Testis (tissue), 2 donors: ENCODE measurements at regions not wholly inside any gene's neighbourhood (a gene's known extent, or its start where the extent isn't known, plus 50 kb on each side); places are given as distances from the start of the nearest gene placed in this dataset.

Experiments used
- DNase-seq: peaks from one replicate; pipeline ENCODE4 v3.0.0-alpha.2; 2019
- H3K27ac ChIP-seq, 2 donors: fragments of 200-600 bp; sonication (generic); one replicate each; pipeline ENCODE4 v1.5.1; 2019
- H3K27me3 ChIP-seq: fragments of 200-600 bp; sonication (generic); one replicate; pipeline ENCODE4 v1.5.1; 2019
- H3K36me3 ChIP-seq: fragments of 200-600 bp; sonication (generic); one replicate; pipeline ENCODE4 v1.5.1; 2017; ENCODE audit warnings: low read depth; ENCODE audit errors: missing control alignments
- H3K4me1 ChIP-seq: fragments of 200-600 bp; sonication (generic); one replicate; pipeline ENCODE4 v1.5.1; 2019
- H3K4me3 ChIP-seq, 2 donors: fragments of 200-600 bp; sonication (generic); one replicate each; pipeline ENCODE4 v1.5.1; 2017 to 2019
- H3K9me3 ChIP-seq: fragments of 200-600 bp; sonication (generic); one replicate; pipeline ENCODE4 v1.5.1; 2017
- POLR2A ChIP-seq: fragments of 450-650 bp; IDR thresholded peaks from one replicate; pipeline ENCODE4 v1.6.1; 2017; ENCODE audit warnings: antibody characterized with exemption, mild to moderate bottlenecking, moderate library complexity
- WGBS, 2 donors: methylation state at CpG; one replicate each; pipeline ENCODE4 v1.1.5; 2018; 5-methylcytosine and 5-hydroxymethylcytosine counted together
- intact Hi-C: fragments of 100-400 bp; cut with DNase I; formaldehyde crosslinking; loops from one replicate; pipeline ENCODE4 v1.15.1; 2023; ENCODE audit warnings: low total_unique reads
- TF ChIP-seq, protein P1 (sequence below), 3 experiments: fragments of 450-650 bp in 2 of 3; fragments of 200-600 bp in 1 of 3; sonication (generic) in 1 of 3; IDR thresholded peaks; one replicate each; pipeline ENCODE4 v1.5.1; 2016 to 2019; ENCODE audit warnings: antibody characterized with exemption in 3 of 3, mild to moderate bottlenecking in 2 of 3, moderate library complexity in 1 of 3

DNA sequence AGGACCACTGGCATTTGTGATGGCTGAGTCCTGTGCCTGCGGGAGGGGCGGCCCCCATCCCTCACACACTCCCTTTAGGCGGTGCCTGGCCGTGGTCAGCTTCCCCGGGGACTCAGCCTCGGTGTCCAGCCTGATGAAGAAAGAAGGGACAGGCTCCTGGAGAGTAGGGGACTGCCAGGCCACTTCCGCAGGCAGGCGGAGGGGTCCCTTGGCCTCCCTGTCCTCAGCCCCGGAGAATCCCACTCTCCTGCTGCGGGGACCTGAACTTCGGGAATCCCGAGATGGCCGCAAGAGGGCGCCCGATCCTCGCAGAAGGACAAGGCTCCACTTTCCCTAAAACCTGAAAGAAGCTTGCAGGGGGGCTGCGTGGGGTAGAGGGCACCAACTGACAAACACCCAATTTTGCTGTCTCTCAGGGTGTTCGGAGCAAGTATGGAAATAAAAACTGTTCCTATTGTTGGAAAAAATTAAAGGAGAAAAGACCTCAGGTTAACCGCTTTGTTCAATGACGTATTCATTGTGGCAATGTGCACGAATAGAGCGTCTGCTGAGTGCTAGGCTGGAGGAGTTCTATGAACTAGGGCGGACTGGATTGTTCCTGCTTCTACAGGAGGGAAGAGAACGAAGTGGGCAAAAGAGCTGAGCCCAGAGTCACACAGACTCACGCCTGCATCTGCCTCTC, 297.3 kb downstream of the ZNF536 start:
- H3K36me3 ChIP-seq: no peaks in the 10 kb centered on the region
- intact Hi-C loops: no loop called here
- WGBS, 2 donors: 10 to 18% methylated on average over 13 to 25 of the region's 25 CpGs
- H3K4me3 ChIP-seq: peak overlapping the region; percentile 21 to 29
- no peaks in the 10 kb centered on the region for H3K27me3 ChIP-seq
- peaks cover 22% of the 10 kb centered on the region for H3K4me1 ChIP-seq
- peak overlapping the region; percentile 16 to 61 for H3K27ac ChIP-seq
- peak; percentile 93 for DNase-seq
- H3K9me3 ChIP-seq: no peaks in the 10 kb centered on the region
- no peak for TF ChIP-seq POLR2A
- TF ChIP-seq, protein P1, sequence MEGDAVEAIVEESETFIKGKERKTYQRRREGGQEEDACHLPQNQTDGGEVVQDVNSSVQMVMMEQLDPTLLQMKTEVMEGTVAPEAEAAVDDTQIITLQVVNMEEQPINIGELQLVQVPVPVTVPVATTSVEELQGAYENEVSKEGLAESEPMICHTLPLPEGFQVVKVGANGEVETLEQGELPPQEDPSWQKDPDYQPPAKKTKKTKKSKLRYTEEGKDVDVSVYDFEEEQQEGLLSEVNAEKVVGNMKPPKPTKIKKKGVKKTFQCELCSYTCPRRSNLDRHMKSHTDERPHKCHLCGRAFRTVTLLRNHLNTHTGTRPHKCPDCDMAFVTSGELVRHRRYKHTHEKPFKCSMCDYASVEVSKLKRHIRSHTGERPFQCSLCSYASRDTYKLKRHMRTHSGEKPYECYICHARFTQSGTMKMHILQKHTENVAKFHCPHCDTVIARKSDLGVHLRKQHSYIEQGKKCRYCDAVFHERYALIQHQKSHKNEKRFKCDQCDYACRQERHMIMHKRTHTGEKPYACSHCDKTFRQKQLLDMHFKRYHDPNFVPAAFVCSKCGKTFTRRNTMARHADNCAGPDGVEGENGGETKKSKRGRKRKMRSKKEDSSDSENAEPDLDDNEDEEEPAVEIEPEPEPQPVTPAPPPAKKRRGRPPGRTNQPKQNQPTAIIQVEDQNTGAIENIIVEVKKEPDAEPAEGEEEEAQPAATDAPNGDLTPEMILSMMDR (IDR thresholded peaks at IDR 0.05): peak; percentile 53 to 85 (median 79)

DNA sequence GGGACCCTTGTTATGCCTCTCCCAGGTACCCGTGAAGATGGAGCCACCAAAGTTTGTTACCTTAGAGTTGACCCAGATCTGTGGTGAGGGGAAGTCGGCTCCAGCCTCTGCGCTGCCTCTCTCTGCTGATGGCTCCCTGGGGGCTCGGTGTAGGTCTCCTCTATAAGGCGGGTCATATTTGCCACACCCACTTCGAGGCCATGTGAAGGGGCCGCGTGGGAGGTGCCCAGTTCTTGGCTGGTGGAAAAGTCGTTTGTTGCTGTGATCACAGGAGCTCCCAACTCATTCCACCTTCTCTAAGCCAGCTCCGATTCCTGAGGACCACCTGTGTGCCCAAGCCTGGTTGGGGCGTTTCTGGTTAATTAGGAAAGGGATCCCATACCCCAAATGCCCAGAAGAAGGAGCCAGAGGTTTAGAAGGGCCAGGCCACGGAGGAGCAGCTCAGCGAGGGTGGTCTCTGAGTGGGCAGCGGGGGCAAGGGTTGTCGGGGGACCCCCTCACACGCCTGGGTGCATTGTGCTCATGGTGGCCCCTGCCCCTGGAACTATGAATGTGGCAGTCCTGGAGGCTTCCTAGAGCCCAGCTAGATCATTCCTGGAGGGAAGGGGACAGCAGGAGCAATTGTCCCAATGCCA, 296.5 kb downstream of the ZNF536 start:
- H3K36me3 ChIP-seq: no peaks in the 10 kb centered on the region
- no peak overlapping the region for H3K27ac ChIP-seq
- H3K27me3 ChIP-seq: no peaks in the 10 kb centered on the region
- peaks cover 29% of the 10 kb centered on the region for H3K4me1 ChIP-seq
- intact Hi-C loops: no loop called here
- no peak for TF ChIP-seq POLR2A
- TF ChIP-seq, protein P1 (IDR thresholded peaks at IDR 0.05): no peak
- H3K9me3 ChIP-seq: no peaks in the 10 kb centered on the region
- WGBS, 2 donors: 45 to 52% methylated on average over 10 to 16 of the region's 16 CpGs
- DNase-seq: peak; percentile 37
- peak overlapping the region in 1 of 2 donors; percentile 21 for H3K4me3 ChIP-seq

DNA sequence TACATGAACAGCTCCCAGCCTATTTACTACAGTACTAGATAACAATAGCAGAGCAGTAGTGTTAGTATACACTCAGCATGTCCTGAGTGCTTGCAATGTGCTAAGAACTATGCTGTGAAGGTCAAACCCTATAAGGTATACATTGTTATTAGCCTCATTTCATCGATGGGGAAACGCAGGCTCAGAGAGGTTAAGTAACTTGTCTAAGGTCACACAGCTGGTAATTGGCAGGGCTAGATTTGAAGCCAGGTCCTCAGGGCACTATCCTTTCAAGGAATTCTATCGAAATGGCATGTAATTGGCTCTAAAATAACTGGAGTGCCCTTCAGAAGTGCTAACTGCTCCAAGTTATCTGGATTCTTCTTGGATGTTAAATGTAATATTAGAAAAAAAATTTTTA, 295.6 kb downstream of the ZNF536 start:
- H3K4me1 ChIP-seq: peaks cover 30% of the 10 kb centered on the region
- no peak overlapping the region for H3K4me3 ChIP-seq
- H3K27ac ChIP-seq: no peak overlapping the region
- intact Hi-C loops: no loop called here
- DNase-seq: no peak
- H3K9me3 ChIP-seq: no peaks in the 10 kb centered on the region
- WGBS, 2 donors: 64 to 75% methylated on average over 3 of the region's 3 CpGs
- H3K27me3 ChIP-seq: no peaks in the 10 kb centered on the region
- H3K36me3 ChIP-seq: no peaks in the 10 kb centered on the region
- no peak for TF ChIP-seq POLR2A
- TF ChIP-seq, protein P1 (IDR thresholded peaks at IDR 0.05): no peak

DNA sequence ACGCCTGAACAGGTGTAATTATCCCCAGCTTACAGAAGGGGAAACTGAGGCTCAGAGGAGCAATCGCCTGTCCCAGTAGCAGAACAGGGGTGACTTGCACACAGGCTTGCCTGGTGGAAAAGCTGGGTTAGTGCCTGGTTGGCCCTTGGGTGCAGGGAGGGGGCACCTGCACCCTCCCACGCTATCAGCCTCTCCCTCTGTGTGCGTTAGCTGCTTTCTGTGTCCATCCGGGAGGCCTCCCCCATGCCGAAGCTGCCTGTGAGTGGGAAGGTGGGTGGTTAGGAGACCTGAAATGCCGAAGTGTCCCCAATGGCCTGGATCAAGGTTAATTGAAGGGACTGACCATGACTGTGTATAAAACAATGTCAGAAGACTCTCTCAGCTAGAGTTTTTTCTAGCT, 295.0 kb downstream of the ZNF536 start:
- no peak overlapping the region for H3K4me3 ChIP-seq
- intact Hi-C loops: no loop called here
- H3K27me3 ChIP-seq: no peaks in the 10 kb centered on the region
- H3K36me3 ChIP-seq: no peaks in the 10 kb centered on the region
- no peak for TF ChIP-seq POLR2A
- TF ChIP-seq, protein P1 (IDR thresholded peaks at IDR 0.05): no peak
- DNase-seq: peak; percentile 47
- peaks cover 33% of the 10 kb centered on the region for H3K4me1 ChIP-seq
- no peak overlapping the region for H3K27ac ChIP-seq
- 67 to 76% methylated on average over 7 of the region's 7 CpGs for WGBS, 2 donors
- H3K9me3 ChIP-seq: no peaks in the 10 kb centered on the region
